GOT3 (cell line): ENCODE measurements at regions not wholly inside any gene's neighbourhood (a gene's known extent, or its start where the extent isn't known, plus 50 kb on each side); places are given as distances from the start of the nearest gene placed in this dataset.

Experiments
- DNase-seq: peaks from one replicate; lab custom pipeline; 2025; ENCODE audit warnings: mixed read lengths; lab: John Stamatoyannopoulos, UW

DNA sequence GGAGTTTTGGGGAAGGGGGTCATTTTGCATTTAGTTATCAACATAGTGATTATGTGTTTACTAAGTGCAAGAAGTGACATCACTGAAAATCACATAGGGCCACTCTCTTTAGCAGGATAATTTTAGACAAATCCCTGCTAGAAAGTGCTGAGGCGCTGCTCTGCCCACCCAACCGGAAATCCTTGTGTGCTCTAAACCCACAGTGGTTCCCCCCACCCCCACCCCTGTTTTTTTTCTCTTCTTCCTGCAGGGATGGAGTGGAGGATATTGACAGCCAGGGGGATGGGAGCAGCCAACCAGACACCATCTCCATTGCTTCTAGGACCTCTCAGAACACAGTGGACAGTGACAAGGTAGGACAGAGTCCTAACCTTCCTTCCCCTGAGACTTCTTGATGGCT, 234.2 kb upstream of the UMPS start:
- DNase-seq: no peak

DNA sequence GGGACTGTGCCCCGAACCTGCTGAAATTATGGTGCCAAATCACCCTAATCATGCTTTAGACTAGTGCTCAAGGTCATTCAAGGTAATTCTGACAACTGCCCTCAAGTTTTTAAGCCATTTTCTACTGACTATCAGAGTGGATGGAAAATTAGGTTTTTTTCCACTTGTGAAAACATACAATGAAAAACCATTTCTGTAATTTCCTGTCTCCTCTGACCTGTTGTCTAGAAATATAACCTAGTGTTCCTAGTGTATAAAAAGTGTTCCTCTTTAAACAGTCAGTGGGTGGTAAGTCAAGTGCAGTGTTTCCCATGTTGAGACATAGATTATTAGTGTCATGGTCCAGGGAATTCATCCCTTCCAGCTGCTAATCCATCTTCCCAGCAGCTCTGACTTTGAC, 232.8 kb upstream of the UMPS start:
- DNase-seq: no peak

GRCh38 chr3:124498891-124499290, 231.4 kb upstream of the UMPS start:
- DNase-seq: no peak

- DNase-seq: no peak
Observed at GRCh38 chr3:124504332-124505059, 225.8 kb upstream of the UMPS start.

DNA sequence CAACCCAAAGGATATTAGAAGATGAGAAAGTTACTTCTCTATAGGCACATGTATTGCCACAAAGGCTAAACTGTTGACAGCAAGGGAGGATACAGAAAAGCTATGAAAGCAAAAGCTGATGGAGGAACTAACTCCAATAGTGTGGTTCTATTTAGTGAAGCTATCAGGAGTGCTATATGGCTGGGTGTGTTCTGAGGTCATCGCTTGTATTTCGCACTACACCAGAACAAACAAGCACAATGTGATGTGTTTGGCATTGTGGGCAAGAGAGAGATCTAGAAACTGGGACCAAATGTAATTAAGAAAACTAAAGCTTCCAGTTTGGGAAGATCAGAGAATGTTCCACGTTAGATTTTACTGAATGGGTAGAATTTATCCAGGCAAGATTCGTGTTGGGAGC, 220.4 kb upstream of the UMPS start:
- no peak for DNase-seq

DNA sequence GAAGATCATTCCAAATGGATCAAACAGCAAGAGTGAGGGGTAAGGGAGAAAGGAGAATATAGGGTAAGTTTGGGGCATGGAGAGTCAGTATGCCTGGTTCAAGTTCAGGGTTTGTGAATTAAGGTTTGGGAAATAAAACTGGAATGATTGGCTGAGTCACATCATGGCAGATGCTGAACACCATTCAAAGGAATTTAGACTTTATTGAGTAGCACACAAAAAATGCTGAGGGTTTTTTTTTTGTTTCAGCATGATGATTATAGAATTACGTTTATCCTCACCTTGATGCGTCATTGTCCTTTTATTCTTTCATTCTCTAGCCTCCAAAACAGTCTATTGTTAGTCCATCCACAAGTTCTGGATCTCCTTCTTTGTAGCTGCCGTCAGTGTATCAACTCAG, 220.0 kb upstream of the UMPS start:
- no peak for DNase-seq

DNA sequence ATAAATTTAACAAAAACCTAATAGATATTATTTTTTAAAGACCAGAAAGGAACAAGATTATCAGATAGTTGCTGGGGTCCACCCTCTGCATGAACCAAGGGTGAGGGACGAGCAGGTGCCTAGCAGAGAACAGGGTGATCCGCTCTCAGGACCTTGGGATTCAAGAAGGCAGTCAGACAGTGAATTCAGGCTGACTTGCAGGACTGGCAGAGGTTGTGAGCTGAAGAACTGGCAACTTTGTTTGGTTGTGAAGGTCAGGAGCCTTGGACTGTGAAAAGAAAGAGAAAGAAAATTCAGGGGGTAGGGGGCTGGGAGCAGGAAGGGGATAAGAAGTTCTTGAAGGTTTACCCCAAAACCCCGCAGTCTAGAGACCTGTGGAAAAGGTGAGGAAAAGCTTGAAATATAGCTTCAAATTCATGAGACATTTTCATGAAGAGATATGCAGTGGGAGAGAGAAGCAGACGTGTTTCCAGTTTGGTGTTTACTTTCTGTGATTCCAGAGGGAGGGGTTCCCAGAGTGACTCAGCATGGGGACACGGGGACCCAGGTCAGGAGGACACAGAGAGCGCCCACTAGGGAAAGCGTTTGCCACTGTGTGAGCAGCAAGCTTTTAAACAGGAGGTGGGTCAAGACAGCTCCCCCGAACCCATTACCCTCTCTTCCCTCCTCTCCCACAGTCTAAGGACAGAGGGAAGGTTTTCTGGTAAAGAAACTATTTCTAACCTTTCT, 217.2 kb upstream of the UMPS start:
- DNase-seq: no peak

DNA sequence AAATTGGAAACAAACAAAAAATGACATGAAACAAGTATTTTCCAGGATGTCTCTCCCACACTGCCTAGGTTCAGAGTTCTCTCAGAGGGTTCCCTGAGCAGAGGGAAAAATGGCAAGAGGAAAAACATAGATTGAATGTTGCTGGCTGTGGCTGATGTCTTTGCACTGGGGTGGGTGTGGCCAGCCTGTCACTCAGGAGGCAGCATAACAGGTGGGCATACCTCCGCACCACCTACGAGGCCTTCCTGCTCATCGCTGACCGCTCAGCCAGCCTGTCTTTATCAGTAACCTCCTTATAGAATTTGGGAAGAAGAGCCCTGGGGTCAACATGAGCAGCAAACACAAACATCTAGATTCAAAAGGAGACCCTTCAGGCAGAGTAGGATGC, 216.6 kb upstream of the UMPS start:
- no peak for DNase-seq

DNA sequence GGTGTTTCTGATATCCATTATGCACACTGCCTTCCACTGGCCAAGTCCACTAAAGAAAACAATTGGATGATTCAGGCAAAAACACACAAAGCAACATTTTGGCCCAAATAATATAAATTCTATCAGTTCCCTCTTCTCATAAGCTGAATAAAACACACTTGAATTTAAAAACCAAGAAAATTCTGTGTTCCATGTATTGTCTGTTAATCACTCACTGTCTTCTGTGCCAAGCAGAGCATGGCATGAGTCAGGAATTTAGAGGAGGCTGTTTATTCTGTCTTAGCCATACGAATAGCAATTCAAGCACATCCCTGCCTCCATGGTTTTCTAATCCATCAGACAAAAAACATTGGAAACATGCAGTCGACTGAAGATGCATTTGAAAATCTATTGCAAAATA, 215.6 kb upstream of the UMPS start:
- no peak for DNase-seq

GRCh38 chr3:124516333-124516732, 213.9 kb upstream of the UMPS start:
- no peak for DNase-seq

- DNase-seq: no peak
Observed at GRCh38 chr3:124517306-124517705, 212.9 kb upstream of the UMPS start.

DNA sequence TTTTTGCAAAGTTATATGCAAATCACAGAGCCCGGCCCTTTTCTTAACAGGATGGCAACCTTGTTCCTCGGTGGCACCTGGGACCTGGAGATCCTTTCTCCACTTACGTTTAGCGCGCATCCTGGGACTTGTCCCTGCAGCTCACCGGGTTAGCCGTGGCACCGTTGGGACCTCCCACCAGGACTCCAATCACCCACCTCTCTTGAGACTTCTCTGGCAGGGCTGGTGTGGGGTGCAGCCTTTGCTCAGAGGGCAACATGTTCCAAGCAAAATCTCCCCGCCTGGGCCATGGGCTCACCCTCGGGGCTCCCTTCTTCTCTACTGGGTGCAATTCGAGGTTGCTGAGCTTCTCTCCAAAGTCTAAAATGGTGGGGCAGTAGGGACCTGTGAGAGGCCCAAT, 211.9 kb upstream of the UMPS start:
- DNase-seq: no peak

GRCh38 chr3:124519591-124520194, 210.6 kb upstream of the UMPS start:
- no peak for DNase-seq

GRCh38 chr3:124520970-124521369, 209.3 kb upstream of the UMPS start:
- no peak for DNase-seq

GRCh38 chr3:124522082-124522625, 208.1 kb upstream of the UMPS start:
- DNase-seq: no peak

- no peak for DNase-seq
Observed at GRCh38 chr3:124526601-124527000, 203.7 kb upstream of the UMPS start.

GRCh38 chr3:124529826-124530571, 200.3 kb upstream of the UMPS start:
- DNase-seq: no peak

- DNase-seq: no peak
Observed at GRCh38 chr3:124530916-124531315, 199.3 kb upstream of the UMPS start.

DNA sequence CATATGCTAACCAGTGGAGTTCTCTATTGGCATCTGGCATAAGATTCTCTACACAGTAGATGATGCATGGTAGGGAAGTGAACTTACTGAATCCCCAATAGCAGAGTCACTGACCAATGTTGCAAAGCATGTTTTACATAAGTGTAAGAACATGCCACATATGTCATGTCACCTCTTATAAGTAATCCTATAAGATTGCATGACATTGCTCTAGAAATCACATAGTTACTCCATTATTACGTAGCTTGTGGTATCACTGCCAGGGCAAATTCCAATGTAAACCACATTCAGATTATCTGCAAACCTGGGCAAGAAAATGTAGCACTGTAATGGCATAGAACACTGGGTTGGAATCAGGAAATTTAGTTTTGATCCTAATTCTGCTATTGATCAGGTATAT, 198.2 kb upstream of the UMPS start:
- DNase-seq: no peak

- DNase-seq: no peak
Observed at GRCh38 chr3:124535306-124535705, 194.9 kb upstream of the UMPS start.

- no peak for DNase-seq
Observed at GRCh38 chr3:124540550-124541211, 189.6 kb upstream of the UMPS start.
